ENCODE measurements at regions not wholly inside any gene's neighbourhood (a gene's known extent, or its start where the extent isn't known, plus 50 kb on each side); places are given as distances from the start of the nearest gene placed in this dataset.

DNA sequence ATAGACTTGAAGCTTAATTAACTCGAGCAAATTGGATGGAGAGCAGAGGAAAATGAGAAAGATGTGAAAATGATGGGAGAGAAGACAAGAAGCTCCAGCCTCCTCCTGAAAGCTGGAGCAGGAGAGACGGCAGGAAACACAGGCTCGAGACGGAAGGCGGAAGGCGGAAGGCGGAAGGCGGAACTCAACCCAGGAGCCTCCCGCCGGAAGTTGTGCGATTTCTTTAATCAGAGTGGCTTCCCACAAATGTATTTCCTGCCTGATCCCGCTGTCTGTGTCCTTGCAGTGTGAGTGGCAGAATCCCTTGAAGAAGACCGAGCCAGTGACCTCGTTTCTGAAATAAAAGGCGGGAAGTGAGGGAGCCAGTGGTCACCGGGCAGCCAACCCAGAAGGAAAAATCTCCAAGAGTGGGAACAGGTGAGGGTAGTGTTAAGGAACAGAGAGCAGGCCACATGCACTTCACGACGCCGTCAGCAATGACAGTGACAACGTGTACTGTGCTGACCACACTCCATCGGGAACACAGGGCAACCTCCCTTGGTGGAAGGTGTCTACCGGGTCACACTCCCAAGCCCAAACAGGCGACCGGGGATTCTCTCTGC, 117.0 kb upstream of the RNF32 start:
- Histone ChIP-seq H3F3A (ENCODE audit: insufficient read depth, low read length, poor library complexity, severe bottlenecking) (no peaks in the 10 kb centered on the region), H3K27ac (ENCODE audit: low read length) (no peak overlapping the region), H4K20me1 (ENCODE audit: insufficient read depth) (no peaks in the 10 kb centered on the region), H3K27me3 (ENCODE audit: insufficient read depth, low read depth, low read length) (no peaks in the 10 kb centered on the region), H3K9me2 (ENCODE audit: insufficient read depth, low read length) (no peaks in the 10 kb centered on the region), H2AFZ (ENCODE audit: low read depth, low read length) (no peak overlapping the region), H3K4me3 (ENCODE audit: low read length) (no peak overlapping the region), H3K9ac (ENCODE audit: low read length) (no peak overlapping the region), H3K36me3 (ENCODE audit: insufficient read depth, low read length) (no peaks in the 10 kb centered on the region), H3K79me2 (replicated peaks; ENCODE audit: insufficient read depth, low read length) (no peaks in the 10 kb centered on the region), H3K4me2 (ENCODE audit: low read length) (no peak overlapping the region), H3K9me3 (ENCODE audit: low read length) (no peaks in the 10 kb centered on the region)
- TF ChIP-seq CTCF (IDR thresholded peaks at IDR 0.05; ENCODE audit: poor library complexity, severe bottlenecking) (no peak), TAF1 (IDR thresholded peaks at IDR 0.05; ENCODE audit: low read depth) (no peak), SMC3 (conservative IDR thresholded peaks at IDR 0.05; ENCODE audit: poor library complexity) (no peak), REST (IDR thresholded peaks at IDR 0.05; ENCODE audit: borderline replicate concordance) (no peak), MXI1 (conservative IDR thresholded peaks at IDR 0.05; ENCODE audit: poor library complexity, severe bottlenecking) (no peak), RAD21 (conservative IDR thresholded peaks at IDR 0.05) (no peak), POLR2AphosphoS5 (IDR thresholded peaks at IDR 0.05) (no peak), EZH2 (IDR thresholded peaks at IDR 0.05; ENCODE audit: borderline replicate concordance, insufficient read depth, low read length, poor library complexity, severe bottlenecking) (no peak), EP300 (conservative IDR thresholded peaks at IDR 0.05; ENCODE audit: poor library complexity, severe bottlenecking) (no peak)

GRCh38 chr7:156522801-156523200, 117.8 kb upstream of the RNF32 start:
- TF ChIP-seq SMC3 (conservative IDR thresholded peaks at IDR 0.05; ENCODE audit: poor library complexity) (no peak), TAF1 (IDR thresholded peaks at IDR 0.05; ENCODE audit: low read depth) (no peak), REST (IDR thresholded peaks at IDR 0.05; ENCODE audit: borderline replicate concordance) (no peak), RAD21 (conservative IDR thresholded peaks at IDR 0.05) (no peak), POLR2AphosphoS5 (IDR thresholded peaks at IDR 0.05) (no peak), EZH2 (IDR thresholded peaks at IDR 0.05; ENCODE audit: borderline replicate concordance, insufficient read depth, low read length, poor library complexity, severe bottlenecking) (no peak), EP300 (conservative IDR thresholded peaks at IDR 0.05; ENCODE audit: poor library complexity, severe bottlenecking) (no peak), CTCF (IDR thresholded peaks at IDR 0.05; ENCODE audit: poor library complexity, severe bottlenecking) (no peak), MXI1 (conservative IDR thresholded peaks at IDR 0.05; ENCODE audit: poor library complexity, severe bottlenecking) (no peak)
- no peaks in the 10 kb centered on the region for H3K36me3 ChIP-seq (ENCODE audit: insufficient read depth, low read length)
- no peak overlapping the region for H3K9ac ChIP-seq (ENCODE audit: low read length)
- no peaks in the 10 kb centered on the region for H3F3A ChIP-seq (ENCODE audit: insufficient read depth, low read length, poor library complexity, severe bottlenecking)
- no peak overlapping the region for H2AFZ ChIP-seq (ENCODE audit: low read depth, low read length)
- H3K27ac ChIP-seq (ENCODE audit: low read length) = no peak overlapping the region
- no peaks in the 10 kb centered on the region for H3K9me2 ChIP-seq (ENCODE audit: insufficient read depth, low read length)
- no peaks in the 10 kb centered on the region for H4K20me1 ChIP-seq (ENCODE audit: insufficient read depth)
- no peaks in the 10 kb centered on the region for H3K79me2 ChIP-seq (replicated peaks; ENCODE audit: insufficient read depth, low read length)
- H3K4me3 ChIP-seq (ENCODE audit: low read length) = no peak overlapping the region
- no peaks in the 10 kb centered on the region for H3K9me3 ChIP-seq (ENCODE audit: low read length)
- no peak overlapping the region for H3K4me2 ChIP-seq (ENCODE audit: low read length)
- H3K27me3 ChIP-seq (ENCODE audit: insufficient read depth, low read depth, low read length) = no peaks in the 10 kb centered on the region

All from neural cell (in vitro differentiated cells).